ENCODE measurements at regions not wholly inside any gene's neighbourhood (a gene's known extent, or its start where the extent isn't known, plus 50 kb on each side); places are given as distances from the start of the nearest gene placed in this dataset.

DNA sequence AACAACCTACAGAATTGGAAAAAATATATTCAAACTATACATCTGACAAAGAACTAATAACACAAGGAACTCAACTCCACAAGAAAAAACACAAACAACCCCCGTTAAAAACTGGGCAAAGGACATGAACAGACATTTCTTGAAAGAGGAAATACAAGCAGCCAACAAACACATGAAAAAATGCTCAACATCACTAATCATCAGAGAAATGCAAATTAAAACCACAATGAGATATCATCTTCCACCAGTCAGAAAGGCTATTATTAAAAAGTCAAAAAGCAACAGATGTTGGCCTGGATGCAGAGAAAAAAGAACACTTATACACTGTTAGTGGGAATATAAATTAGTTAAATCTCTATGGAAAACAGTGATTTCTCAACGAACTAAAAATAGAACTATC lies 82.6 kb upstream of the CCDC91 start:
- Histone ChIP-seq H3K4me1 (ENCODE audit: control insufficient read depth in 1 of 2, insufficient read depth in 2 of 2, low read length in 2 of 2) (no peaks in the 10 kb centered on the region), H3K9ac (ENCODE audit: low read length) (no peak overlapping the region), H3K9me2 (ENCODE audit: insufficient read depth) (no peaks in the 10 kb centered on the region), H4K20me1 (ENCODE audit: insufficient read depth) (no peaks in the 10 kb centered on the region), H2AFZ (ENCODE audit: low read depth, low read length, poor library complexity, severe bottlenecking) (no peak overlapping the region), H3K27me3 (ENCODE audit: insufficient read depth, low read length) (no peaks in the 10 kb centered on the region), H3K79me2 (ENCODE audit: insufficient read depth, low read length) (no peaks in the 10 kb centered on the region), H3K4me3 (replicated peaks in 1 of 2; ENCODE audit: low read depth in 1 of 2, low read length in 2 of 2) (no peak overlapping the region), H3K9me3 (ENCODE audit: control insufficient read depth in 1 of 2, insufficient read depth in 1 of 2, low read depth in 1 of 2, low read length in 2 of 2) (no peaks in the 10 kb centered on the region), H3K36me3 (ENCODE audit: control insufficient read depth in 1 of 2, insufficient read depth in 2 of 2, low read length in 2 of 2) (no peaks in the 10 kb centered on the region), H3K27ac (ENCODE audit: low read depth, low read length) (no peak overlapping the region), H3K4me2 (ENCODE audit: low read length) (no peak overlapping the region)
- RAD21 ChIA-PET (ENCODE audit: low non-redundant PET in 1 of 2, low total read pairs in 2 of 2, uncharacterized antibody in 2 of 2, unreplicated experiment in 2 of 2): no interaction called here
- BruUV-seq (replicated peaks): no TSS peak
- POLR2A ChIA-PET: no interaction called here
- TF ChIP-seq YY1 (IDR thresholded peaks at IDR 0.05; ENCODE audit: extremely low read depth, insufficient replicate concordance, low read depth, low read length) (no peak), ZBTB33 (IDR thresholded peaks at IDR 0.05; ENCODE audit: extremely low read depth, insufficient replicate concordance, low read length) (no peak), ZFX (IDR thresholded peaks at IDR 0.05) (no peak), CEBPB (IDR thresholded peaks at IDR 0.05; ENCODE audit: low read depth) (no peak), EZH2phosphoT487 (IDR thresholded peaks at IDR 0.05; ENCODE audit: borderline replicate concordance) (no peak), CBX3 (IDR thresholded peaks at IDR 0.05; ENCODE audit: low read depth) (no peak), TCF7L2 (IDR thresholded peaks at IDR 0.05; ENCODE audit: borderline replicate concordance, extremely low read depth, insufficient read depth, insufficient read length) (no peak), POLR2A (IDR thresholded peaks at IDR 0.05; ENCODE audit: borderline replicate concordance, extremely low read depth, insufficient read depth, insufficient read length) (no peak), MAX (IDR thresholded peaks at IDR 0.05) (no peak)
- TF ChIP-seq, protein P1, sequence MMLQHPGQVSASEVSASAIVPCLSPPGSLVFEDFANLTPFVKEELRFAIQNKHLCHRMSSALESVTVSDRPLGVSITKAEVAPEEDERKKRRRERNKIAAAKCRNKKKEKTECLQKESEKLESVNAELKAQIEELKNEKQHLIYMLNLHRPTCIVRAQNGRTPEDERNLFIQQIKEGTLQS (IDR thresholded peaks at IDR 0.05): no peak
- ATAC-seq (no peak), DNase-seq (ENCODE audit: low read depth, low spot score) (no peak)
- CTCF ChIA-PET: no interaction called here
- intact Hi-C loops (cut with micrococcal nuclease): no loop called here

Measured in HCT116 (cell line).